ENCODE measurements at regions not wholly inside any gene's neighbourhood (a gene's known extent, or its start where the extent isn't known, plus 50 kb on each side); places are given as distances from the start of the nearest gene placed in this dataset.

DNA sequence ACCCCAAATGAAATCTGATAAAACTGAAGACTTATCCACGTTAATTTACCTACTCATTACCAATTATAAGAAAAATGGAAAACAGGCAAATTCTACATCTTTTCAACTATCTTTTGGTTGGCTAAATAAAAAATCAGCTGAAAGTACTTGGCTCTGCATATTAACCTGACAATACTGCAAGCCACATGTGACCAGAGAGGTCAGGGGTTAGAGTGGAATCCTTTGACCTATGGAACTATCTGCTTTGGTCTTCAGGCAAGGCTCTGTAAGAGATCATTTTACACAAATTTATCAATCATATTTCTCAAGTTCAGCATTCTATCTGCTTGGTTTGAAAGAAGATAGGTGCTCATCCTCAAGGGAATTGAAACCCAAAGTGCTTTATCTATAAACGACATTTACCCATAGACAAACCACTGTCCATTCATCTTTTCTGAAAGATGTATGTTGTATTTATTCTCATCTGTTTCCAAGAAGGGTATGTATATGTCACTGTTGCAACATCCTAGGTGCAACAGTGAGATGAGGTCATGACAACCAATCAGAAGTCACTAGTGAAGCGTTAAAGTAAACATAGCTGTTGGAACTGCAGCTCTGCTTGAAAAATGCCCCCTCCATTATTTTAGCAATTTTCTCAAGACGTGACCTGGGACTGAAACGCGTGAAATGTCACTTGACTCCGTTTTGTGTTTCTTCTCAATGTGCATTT, 144.9 kb upstream of the POU5F2 start:
- TF ChIP-seq POLR2A (IDR thresholded peaks at IDR 0.05; ENCODE audit: low read length) (no peak), GATA1 (IDR thresholded peaks at IDR 0.05; ENCODE audit: low read depth, low read length) (no peak)
